Body of pancreas (tissue), 4 donors: ENCODE measurements at regions not wholly inside any gene's neighbourhood (a gene's known extent, or its start where the extent isn't known, plus 50 kb on each side); places are given as distances from the start of the nearest gene placed in this dataset.
"Not testable (repeated sequence)": the region's sequence is repeated elsewhere in the genome, so short reads cannot be mapped to it uniquely, and the experiment has no call there.

Experiments
- POLR2A ChIP-seq, 3 donors: fragments of 450-650 bp; IDR thresholded peaks; one replicate each; pipeline ENCODE4 v1.6.1; 2016; ENCODE audit warnings: antibody characterized with exemption in 3 of 3, mild to moderate bottlenecking in 2 of 3
- TF ChIP-seq, protein P1 (sequence below), 7 experiments: fragments of 450-650 bp in 4 of 7; fragments of 200-600 bp in 3 of 7; sonication (generic) in 3 of 7; IDR thresholded peaks; one replicate each; pipeline ENCODE4 v1.5.1; 2016 to 2019; ENCODE audit warnings: antibody characterized with exemption in 7 of 7

DNA sequence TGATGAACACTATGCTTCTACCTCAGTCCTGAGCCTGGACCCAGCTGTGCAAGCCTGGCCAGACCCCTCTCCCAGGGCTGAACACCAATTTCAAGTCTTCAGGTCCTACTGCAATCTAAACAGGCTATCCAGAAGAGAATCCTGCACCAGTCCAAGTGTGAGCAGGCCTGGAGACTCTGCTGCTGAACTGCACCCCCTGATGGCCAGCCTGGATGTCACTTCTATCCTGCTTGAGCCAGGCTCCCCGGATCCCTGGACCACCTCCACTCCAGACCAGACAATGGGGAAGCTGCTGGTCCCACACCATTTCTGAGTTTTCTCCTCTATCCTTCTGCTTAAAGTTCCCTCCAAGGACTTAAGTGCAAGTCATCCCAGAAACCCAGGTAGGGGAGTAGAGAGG lies 127.3 kb upstream of the TRIM73 start:
- TF ChIP-seq POLR2A (IDR thresholded peaks at IDR 0.05), result not testable (repeated sequence)
- TF ChIP-seq, protein P1, sequence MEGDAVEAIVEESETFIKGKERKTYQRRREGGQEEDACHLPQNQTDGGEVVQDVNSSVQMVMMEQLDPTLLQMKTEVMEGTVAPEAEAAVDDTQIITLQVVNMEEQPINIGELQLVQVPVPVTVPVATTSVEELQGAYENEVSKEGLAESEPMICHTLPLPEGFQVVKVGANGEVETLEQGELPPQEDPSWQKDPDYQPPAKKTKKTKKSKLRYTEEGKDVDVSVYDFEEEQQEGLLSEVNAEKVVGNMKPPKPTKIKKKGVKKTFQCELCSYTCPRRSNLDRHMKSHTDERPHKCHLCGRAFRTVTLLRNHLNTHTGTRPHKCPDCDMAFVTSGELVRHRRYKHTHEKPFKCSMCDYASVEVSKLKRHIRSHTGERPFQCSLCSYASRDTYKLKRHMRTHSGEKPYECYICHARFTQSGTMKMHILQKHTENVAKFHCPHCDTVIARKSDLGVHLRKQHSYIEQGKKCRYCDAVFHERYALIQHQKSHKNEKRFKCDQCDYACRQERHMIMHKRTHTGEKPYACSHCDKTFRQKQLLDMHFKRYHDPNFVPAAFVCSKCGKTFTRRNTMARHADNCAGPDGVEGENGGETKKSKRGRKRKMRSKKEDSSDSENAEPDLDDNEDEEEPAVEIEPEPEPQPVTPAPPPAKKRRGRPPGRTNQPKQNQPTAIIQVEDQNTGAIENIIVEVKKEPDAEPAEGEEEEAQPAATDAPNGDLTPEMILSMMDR (IDR thresholded peaks at IDR 0.05), result not testable (repeated sequence)
